C1 segment of cervical spinal cord (tissue), 14 donors: ENCODE measurements at regions not wholly inside any gene's neighbourhood (a gene's known extent, or its start where the extent isn't known, plus 50 kb on each side); places are given as distances from the start of the nearest gene placed in this dataset.
"Not testable (repeated sequence)": the region's sequence is repeated elsewhere in the genome, so short reads cannot be mapped to it uniquely, and the experiment has no call there.

Source experiments
- DNase-seq, 14 donors: peaks; one replicate each; lab custom pipeline; 2025; lab: John Stamatoyannopoulos, UW

DNA sequence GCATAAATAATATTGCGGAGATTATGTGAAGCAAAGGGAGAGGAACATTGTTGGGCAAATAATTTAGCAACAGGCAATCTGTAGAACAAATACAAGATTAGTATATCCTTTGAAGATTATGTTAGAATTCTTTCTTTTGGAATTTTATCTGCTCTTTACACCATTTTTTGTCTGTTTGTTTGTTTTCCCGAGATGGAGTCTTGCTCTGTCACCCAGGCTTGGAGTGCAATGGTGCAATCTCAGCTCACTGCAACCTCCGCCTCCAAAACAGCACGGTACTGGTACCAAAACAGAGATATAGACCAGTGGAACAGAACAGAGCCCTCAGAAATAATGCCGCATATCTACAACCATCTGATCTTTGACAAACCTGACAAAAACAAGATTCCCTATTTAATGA lies 250.3 kb downstream of the FSIP2 start:
- not testable (repeated sequence) for DNase-seq

DNA sequence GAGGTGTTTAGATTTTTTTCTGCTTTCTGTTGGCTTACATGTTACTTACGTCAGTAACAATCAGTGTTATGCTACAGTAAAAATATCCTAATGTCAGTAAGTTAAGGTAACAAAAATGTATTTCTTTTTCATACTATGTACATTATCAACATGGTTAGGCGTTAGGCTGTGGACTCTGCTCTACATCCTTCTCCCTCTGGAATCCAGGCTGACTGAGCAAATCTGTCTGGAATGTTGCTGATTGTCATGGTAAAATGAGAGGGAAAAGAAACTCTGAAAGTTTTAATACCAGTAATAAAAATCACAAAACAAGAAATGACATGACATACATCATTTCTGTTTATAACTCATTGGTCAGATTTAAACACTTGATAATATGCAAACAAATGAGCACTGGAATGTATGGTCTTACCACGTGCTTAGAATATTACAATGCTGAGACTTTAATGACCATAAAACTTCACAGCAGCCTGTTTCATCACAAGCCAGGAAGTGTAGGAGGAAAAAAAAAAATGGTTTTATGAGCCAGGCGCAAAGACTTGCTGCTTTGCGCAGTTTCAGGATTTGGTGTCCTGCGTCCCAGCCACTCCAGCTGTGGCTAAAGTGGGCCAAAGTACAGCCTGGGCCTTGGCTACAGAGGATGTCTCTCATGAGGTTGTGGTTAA lies 252.4 kb downstream of the FSIP2 start:
- no peak for DNase-seq

- DNase-seq = no peak
These were observed 260.0 kb downstream of the FSIP2 start for GRCh38 chr2:185998562-185999070.

DNA sequence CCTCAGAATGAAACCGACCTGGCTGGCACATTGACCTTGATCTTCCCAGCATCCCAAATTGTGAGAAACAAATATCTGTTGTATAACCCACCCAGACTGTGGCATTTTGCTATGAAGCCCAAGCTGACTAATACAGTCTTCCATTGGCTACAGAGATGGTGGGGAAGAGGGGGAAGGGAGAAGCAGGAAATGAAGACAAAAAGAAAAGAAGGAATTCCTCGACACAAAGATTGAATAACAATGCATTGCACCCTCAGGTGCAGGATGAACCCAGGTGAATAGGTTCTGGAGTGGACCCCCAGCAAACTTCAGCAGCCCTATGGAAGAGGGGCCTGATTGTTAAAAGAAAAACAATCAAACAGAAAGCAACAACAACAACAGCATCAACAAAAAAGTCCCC lies 270.7 kb downstream of the FSIP2 start:
- DNase-seq = no peak

- no peak for DNase-seq
These were observed 278.7 kb downstream of the FSIP2 start for GRCh38 chr2:186017278-186017677.

DNA sequence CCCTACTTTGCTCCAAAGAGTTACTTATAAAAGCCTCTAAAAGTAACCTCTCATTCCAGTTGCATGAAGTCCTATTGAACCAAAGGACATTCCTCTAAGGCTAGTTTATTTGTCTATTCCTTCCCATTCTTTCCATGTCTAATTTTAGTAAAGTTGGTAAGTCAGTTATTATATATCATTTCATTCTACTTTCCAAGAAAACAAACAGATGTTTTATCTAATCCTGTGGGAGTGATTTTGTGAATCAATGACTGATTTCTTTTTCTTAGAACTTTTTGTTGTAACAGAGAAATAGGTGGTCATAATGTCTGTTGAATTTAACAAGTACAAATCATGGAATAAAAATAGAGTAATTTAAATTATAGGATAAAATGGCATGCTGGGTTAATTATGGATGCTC lies 286.3 kb downstream of the FSIP2 start:
- no peak for DNase-seq

DNA sequence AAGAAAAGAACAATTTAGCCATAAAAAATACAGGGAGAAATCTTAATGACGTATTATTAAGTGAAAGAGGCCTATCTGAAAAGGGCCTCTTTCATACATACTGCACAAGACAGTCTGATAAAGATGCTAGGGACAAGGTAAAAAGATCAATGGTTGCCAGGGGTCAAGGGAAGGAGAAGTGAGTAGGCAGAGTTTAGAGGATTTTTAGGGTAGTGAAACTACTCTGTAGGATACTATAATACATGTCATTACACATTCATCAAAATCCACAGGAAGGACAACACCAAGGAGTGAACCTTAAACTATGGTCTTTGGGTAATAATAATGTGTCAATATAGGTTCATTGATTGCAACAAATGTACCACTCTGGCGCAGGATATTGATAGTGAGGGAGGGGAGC lies 289.3 kb downstream of the FSIP2 start:
- DNase-seq = no peak

- no peak for DNase-seq
These were observed 292.6 kb downstream of the FSIP2 start for GRCh38 chr2:186031229-186031628.

GRCh38 chr2:186032102-186032738 lies 293.6 kb downstream of the FSIP2 start:
- DNase-seq = no peak

DNA sequence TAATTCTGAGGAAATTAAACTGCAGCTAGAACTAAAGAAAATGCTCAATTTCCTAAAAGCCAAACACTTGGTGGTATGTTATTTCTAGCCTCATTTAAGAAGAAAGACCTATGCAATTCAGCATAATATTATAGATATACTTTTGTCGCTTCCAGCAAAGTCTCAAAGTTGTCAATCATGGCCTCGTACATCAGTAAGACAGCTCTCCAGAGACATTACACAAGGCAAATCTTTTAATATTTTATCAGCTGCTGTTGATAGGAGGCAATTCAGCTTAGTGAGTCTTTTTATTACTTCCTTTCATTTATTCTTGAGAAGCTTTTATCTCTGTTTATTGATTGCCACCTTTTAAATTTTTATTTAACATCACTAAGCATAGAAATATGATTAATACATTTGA lies 294.3 kb downstream of the FSIP2 start:
- no peak for DNase-seq

DNA sequence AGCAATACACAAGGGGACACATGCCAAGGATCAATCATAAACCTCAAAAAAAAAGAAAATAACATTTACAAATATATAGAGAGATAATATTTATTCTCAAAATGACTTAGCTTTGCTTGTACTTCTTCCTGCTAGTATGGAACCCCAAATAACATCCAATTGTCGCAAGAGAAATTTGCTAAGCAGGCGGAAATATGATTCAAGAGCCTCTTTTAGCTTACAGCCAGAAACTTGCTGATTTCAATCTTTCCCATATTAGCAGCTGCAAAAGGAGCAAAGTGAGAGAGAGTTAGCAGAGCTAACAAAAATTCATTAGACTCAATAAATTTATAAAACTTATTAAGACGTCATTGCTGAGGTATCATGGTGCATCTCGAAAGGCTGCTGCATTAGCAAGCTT lies 294.9 kb downstream of the FSIP2 start:
- DNase-seq = no peak

DNA sequence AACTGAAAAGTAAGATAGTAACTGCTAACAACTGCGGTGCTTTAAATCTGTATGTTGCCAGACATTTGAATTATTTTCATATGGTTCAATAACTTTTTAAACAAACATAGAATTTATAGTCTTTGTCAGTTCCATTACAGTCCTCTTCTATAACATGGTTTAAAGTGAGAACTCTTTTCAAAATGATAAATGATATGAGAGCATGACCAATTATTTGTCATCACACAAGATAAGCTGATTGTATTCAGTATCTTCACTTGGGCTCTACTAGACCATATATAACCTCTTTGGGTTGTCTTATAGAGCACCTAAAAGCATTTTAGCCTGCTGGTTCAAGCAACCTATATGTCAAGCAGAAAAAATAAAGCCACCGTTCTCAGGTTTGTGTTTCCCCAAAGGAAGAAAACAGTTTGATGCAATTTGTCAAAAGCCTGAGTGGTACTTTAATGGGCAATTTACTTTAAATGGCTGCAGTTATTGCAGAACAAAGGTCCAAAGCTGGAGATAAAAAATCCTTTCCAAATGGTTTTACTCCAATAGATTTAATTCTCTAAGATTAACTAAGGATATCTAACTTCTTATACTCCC lies 298.4 kb downstream of the FSIP2 start:
- no peak for DNase-seq

GRCh38 chr2:186042207-186043028 lies 303.8 kb downstream of the FSIP2 start:
- no peak for DNase-seq

DNA sequence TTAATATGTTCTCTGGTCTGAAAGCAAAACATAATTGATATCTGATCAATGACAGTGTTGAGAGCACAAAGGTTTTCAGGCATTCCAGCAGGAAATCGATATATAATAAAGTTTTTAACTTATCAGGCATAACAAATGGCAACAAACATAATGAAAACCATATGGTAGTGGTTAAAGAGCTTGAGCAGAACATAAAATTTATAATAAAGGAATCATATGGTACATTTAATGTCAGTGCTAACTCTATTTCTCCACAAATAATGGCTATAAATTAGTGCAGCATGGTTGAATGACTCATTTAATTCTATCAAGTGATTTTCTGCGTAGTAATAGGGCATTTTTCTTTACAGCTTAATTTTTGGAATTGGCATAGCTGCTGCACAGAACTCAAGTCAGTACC lies 306.2 kb downstream of the FSIP2 start:
- no peak for DNase-seq

- no peak for DNase-seq
These were observed 314.3 kb downstream of the FSIP2 start for GRCh38 chr2:186052930-186053329.

DNA sequence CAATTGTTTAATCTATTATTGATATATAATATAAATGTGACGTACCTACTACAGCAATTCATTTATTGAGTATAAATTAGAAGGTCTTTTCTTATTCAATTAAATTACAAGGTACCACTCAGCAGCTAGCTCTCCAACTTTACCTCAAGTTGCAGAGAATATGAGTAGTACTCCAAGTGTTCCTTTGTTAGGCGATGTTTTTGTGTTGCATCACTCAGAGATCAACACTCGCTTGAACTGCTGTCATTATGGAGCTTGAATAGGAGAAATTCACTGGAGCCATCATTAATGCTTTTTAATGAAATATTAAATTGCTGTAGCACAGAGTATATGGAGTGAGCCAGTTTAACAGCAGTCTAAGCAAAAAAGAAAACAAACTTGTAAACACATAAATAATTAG lies 320.0 kb downstream of the FSIP2 start:
- no peak for DNase-seq

DNA sequence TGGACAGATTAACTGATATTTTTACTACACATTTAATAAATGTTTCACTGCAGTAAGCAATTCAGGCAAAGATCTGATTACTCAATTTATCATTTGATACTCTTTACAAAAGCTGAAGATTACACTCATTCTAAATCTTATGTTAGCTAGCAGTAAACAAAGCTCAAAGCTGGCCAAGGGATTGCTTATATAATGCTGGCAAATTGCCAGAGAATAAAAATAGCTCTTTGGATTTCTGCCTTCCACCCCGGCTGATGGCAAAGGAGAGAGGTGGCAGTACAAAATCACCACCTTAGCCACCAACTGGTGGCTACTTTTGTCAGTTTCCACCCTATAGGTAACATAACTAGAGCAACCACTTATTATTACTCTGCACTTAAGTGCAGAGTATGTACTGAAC lies 320.5 kb downstream of the FSIP2 start:
- DNase-seq = peak in 1 of 14 donors; percentile 73

GRCh38 chr2:186060744-186061440 lies 322.3 kb downstream of the FSIP2 start:
- no peak for DNase-seq

DNA sequence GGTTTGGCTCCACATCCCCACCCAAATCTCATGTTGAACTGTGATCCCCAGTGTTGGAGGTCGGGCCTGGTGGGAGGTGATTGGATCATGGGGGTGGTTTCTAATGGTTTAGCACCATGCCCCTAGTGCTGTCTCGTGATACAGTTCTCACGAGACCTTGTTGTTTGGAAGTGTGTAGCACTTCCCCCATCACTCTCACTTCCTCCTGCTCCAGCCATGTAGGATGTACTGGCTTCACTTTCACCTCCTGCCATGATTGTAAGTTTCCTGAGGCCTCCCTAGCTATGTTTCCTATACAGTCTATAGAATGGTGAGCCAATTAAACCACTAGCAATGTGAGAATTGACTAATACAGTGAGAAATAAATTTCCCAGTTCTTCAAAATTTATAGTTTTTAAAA lies 325.9 kb downstream of the FSIP2 start:
- DNase-seq = no peak

GRCh38 chr2:186065491-186065890 lies 326.9 kb downstream of the FSIP2 start:
- no peak for DNase-seq

GRCh38 chr2:186068139-186068801 lies 329.7 kb downstream of the FSIP2 start:
- DNase-seq = no peak
